GM12878 (cell line): ENCODE measurements at regions not wholly inside any gene's neighbourhood (a gene's known extent, or its start where the extent isn't known, plus 50 kb on each side); places are given as distances from the start of the nearest gene placed in this dataset.

Source experiments
- ATAC-seq: fragments of 200-7000 bp; cut with Tn5 transposase; 3 replicates; pipeline ENCODE4 v1.9.1; 2020; ENCODE audit warnings: mild to moderate bottlenecking, moderate library complexity
- BruUV-seq: library from RNA; stranded (reverse); fragments of 400-500 nt; replicated peaks from 2 replicates; lab custom pipeline; 2021; lab: Mats Ljungman, UMichigan
- CTCF ChIA-PET: fragments of 300-600 bp; sonication (Branson Sonifier 250); formaldehyde crosslinking; extraction: SDS; loops from one replicate; lab custom pipeline; 2021; ENCODE audit warnings: inconsistent platforms; lab: Yijun Ruan, JAX
- POLR2A ChIA-PET: fragments of 350-600 bp; formaldehyde crosslinking; extraction: SDS; loops from one replicate; lab custom pipeline; 2021; ENCODE audit warnings: inconsistent platforms; lab: Charles Lee
- RAD21 ChIA-PET: fragments of 300-600 bp; sonication (Branson Sonifier 250); formaldehyde crosslinking; loops from one replicate; lab custom pipeline; 2023; ENCODE audit warnings: antibody characterized with exemption; ENCODE audit not compliant: unreplicated experiment; lab: Charles Lee
- SMC1A ChIA-PET: fragments of 300-600 bp; sonication (Branson Sonifier 250); formaldehyde crosslinking; loops from one replicate; lab custom pipeline; 2023; ENCODE audit not compliant: unreplicated experiment, uncharacterized antibody; lab: Charles Lee
- DNase-seq: peaks from one replicate; pipeline ENCODE4 v3.0.0-alpha.2; 2011; ENCODE audit warnings: low read depth, low spot score
- FAIRE-seq: peaks from 3 replicates; lab custom pipeline; 2011; peaks lifted over from hg19 to GRCh38; lab: Jason Lieb, UNC
- H2AFZ ChIP-seq: 2 replicates; pipeline ENCODE4 v1.6.0; 2011; ENCODE audit warnings: low read depth, low read length, control low read depth; ENCODE audit not compliant: control insufficient read depth
- H3K27ac ChIP-seq: 2 replicates; pipeline ENCODE4 v1.5.1; 2011; ENCODE audit warnings: control low read depth; ENCODE audit not compliant: control insufficient read depth, insufficient read depth
- H3K27me3 ChIP-seq, 2 experiments: replicated peaks in 1 of 2; 2 replicates each; pipeline versions ENCODE4 v1.6.0 to v1.6.1; 2011; ENCODE audit warnings: low read length in 1 of 2; ENCODE audit not compliant: control insufficient read depth in 2 of 2, insufficient read depth in 2 of 2
- H3K36me3 ChIP-seq, 2 experiments: 2 replicates each; pipeline ENCODE4 v1.5.1; 2011; ENCODE audit warnings: low read length in 1 of 2; ENCODE audit not compliant: control insufficient read depth in 2 of 2, insufficient read depth in 2 of 2
- H3K4me1 ChIP-seq: 2 replicates; pipeline ENCODE4 v1.6.1; 2011; ENCODE audit warnings: mild to moderate bottlenecking, low read length, moderate library complexity, mixed read lengths; ENCODE audit not compliant: control insufficient read depth, insufficient read depth
- H3K4me2 ChIP-seq: 2 replicates; pipeline ENCODE4 v1.6.0; 2011; ENCODE audit warnings: control low read depth; ENCODE audit not compliant: control insufficient read depth, insufficient read depth
- H3K4me3 ChIP-seq: fragments of 200-600 bp; sonication (generic); 2 replicates; pipeline ENCODE4 v1.5.1; 2016
- H3K79me2 ChIP-seq: 2 replicates; pipeline ENCODE4 v1.6.0; 2011; ENCODE audit warnings: low read length; ENCODE audit not compliant: control insufficient read depth, insufficient read depth
- H3K9ac ChIP-seq: 2 replicates; pipeline ENCODE4 v1.8.0; 2011; ENCODE audit warnings: low read length, control low read depth, mixed read lengths; ENCODE audit not compliant: control insufficient read depth, insufficient read depth
- H3K9me3 ChIP-seq: replicated peaks from 3 replicates; pipeline ENCODE4 v1.5.1; 2011; ENCODE audit warnings: mild to moderate bottlenecking, low read length; ENCODE audit not compliant: control insufficient read depth, insufficient read depth
- H4K20me1 ChIP-seq: 2 replicates; pipeline ENCODE4 v1.6.0; 2011; ENCODE audit not compliant: control insufficient read depth, insufficient read depth
- BHLHE40 ChIP-seq, 2 experiments: fragments of 450-650 bp in 1 of 2; IDR thresholded peaks; 2 replicates each; pipeline ENCODE4 v1.6.1; 2011 to 2017; ENCODE audit warnings: low read depth in 2 of 2, borderline replicate concordance in 1 of 2, improper control_type of control experiment in 1 of 2, low read length in 1 of 2, mild to moderate bottlenecking in 1 of 2
- MAX ChIP-seq: IDR thresholded peaks from 2 replicates; pipeline ENCODE4 v1.6.1; 2012; ENCODE audit warnings: low read depth, low read length, improper control_type of control experiment
- ZNF687 ChIP-seq: fragments of 450-650 bp; IDR thresholded peaks from 2 replicates; pipeline ENCODE4 v1.6.1; 2017; ENCODE audit warnings: mild to moderate bottlenecking, moderate library complexity
- WGBS: methylation state at CpG from one replicate; pipeline ENCODE4 v1.1.6; 2016; ENCODE audit warnings: low lambda C conversion rate; ENCODE audit not compliant: insufficient replicate concordance, insufficient coverage; ENCODE audit errors: missing lambda C conversion rate; 5-methylcytosine and 5-hydroxymethylcytosine counted together
- in situ Hi-C: fragments of 300-500 bp; cut with MboI; formaldehyde crosslinking; loops from 9 replicates; pipeline ENCODE4 v1.14.3; 2018; ENCODE audit warnings: mixed read lengths
- intact Hi-C: fragments of 100-400 bp; cut with micrococcal nuclease; formaldehyde crosslinking; loops from one replicate; pipeline ENCODE4 v1.14.2; 2022; ENCODE audit not compliant: unreplicated experiment

GRCh38 chr5:40361378-40361777 lies 318.3 kb upstream of the PTGER4 start:
- Histone ChIP-seq H3K27ac (no peak overlapping the region), H3K9ac (no peak overlapping the region), H3K4me3 (no peak overlapping the region), H3K27me3 (no peaks in the 10 kb centered on the region), H3K79me2 (no peaks in the 10 kb centered on the region), H3K36me3 (no peaks in the 10 kb centered on the region), H3K4me2 (no peak overlapping the region), H4K20me1 (no peaks in the 10 kb centered on the region), H3K9me3 (no peaks in the 10 kb centered on the region; the same call in 2 of the 3 replicates), H3K4me1 (no peaks in the 10 kb centered on the region), H2AFZ (no peak overlapping the region)
- no peak for TF ChIP-seq MAX
- no peak for TF ChIP-seq BHLHE40 (IDR thresholded peaks at IDR 0.05; ENCODE audit: borderline replicate concordance in 1 of 2, low read depth in 2 of 2, low read length in 1 of 2)
- TF ChIP-seq ZNF687 = no peak
- intact Hi-C loops (no loop called here), in situ Hi-C loops (no loop called here)
- ATAC-seq (no peak), DNase-seq (no peak), FAIRE-seq (no peak)
- ChIA-PET RAD21 (no interaction called here), SMC1A (no interaction called here), CTCF (no interaction called here), POLR2A (no interaction called here)
- 100% methylated on average over 2 of the region's 2 CpGs for WGBS
- BruUV-seq = no TSS peak
